ENCODE measurements at regions not wholly inside any gene's neighbourhood (a gene's known extent, or its start where the extent isn't known, plus 50 kb on each side); places are given as distances from the start of the nearest gene placed in this dataset.

- H3K4me1 Mint-ChIP-seq (ENCODE audit: low read depth) = no peaks in the 10 kb centered on the region
- H3K27ac Mint-ChIP-seq = no peak overlapping the region
- no peaks in the 10 kb centered on the region for H3K36me3 Mint-ChIP-seq
- H3K9me3 Mint-ChIP-seq (ENCODE audit: low read depth) = no peaks in the 10 kb centered on the region
- no peaks in the 10 kb centered on the region for H3K27me3 Mint-ChIP-seq
- no peak overlapping the region for H3K4me3 Mint-ChIP-seq
Observed at GRCh38 chr6:155582016-155582991, 126.7 kb upstream of the NOX3 start.

GRCh38 chr6:155580904-155581303 lies 125.3 kb upstream of the NOX3 start:
- no peak overlapping the region for H3K27ac Mint-ChIP-seq
- H3K4me3 Mint-ChIP-seq = no peak overlapping the region
- no peaks in the 10 kb centered on the region for H3K36me3 Mint-ChIP-seq
- no peaks in the 10 kb centered on the region for H3K9me3 Mint-ChIP-seq (ENCODE audit: low read depth)
- no peaks in the 10 kb centered on the region for H3K4me1 Mint-ChIP-seq (ENCODE audit: low read depth)
- H3K27me3 Mint-ChIP-seq = no peaks in the 10 kb centered on the region

DNA sequence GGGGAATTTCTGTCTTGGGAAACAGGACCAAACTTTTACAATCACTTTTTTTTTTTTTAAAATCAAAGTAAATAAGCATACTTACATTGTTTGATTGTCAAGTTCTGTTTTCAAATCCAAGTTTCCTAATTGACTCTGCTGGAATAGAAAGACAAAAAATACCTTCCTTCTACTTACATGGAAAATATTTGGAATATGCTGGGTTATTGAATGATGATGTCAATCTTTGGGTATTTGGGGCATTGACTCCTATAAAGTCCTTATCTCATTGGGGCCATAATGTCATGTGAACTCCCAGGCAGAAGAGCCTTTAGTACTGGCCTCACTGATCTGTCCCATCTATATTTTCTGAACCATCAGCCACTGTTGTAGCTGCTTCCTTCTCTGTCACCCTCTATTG lies 122.6 kb upstream of the NOX3 start:
- Mint-ChIP-seq H3K4me3 (no peak overlapping the region), H3K4me1 (ENCODE audit: low read depth) (no peaks in the 10 kb centered on the region), H3K36me3 (no peaks in the 10 kb centered on the region), H3K27ac (no peak overlapping the region), H3K9me3 (ENCODE audit: low read depth) (no peaks in the 10 kb centered on the region), H3K27me3 (peaks cover 4% of the 10 kb centered on the region)

DNA sequence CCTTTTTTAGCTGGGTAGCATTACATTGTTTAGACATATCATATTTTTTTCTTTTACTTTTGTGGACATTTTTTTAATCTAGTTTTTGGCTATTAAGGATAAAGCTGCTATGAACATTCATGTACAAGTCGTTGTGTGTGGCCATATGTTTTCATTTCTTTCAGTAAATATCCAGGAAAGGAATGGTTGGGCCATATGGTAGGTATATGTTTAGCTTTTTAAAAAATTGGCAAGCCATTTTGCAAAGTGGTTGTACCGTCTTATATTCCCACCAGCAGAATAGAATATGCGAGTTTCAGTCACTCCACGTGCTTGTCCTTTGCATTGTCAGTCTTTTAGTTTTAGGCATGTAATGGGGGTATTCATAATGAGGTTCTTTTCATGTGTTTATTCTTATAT lies 106.3 kb upstream of the NOX3 start:
- no peaks in the 10 kb centered on the region for H3K9me3 Mint-ChIP-seq (ENCODE audit: low read depth)
- no peak overlapping the region for H3K27ac Mint-ChIP-seq
- H3K4me1 Mint-ChIP-seq (ENCODE audit: low read depth) = no peaks in the 10 kb centered on the region
- H3K27me3 Mint-ChIP-seq = no peaks in the 10 kb centered on the region
- no peaks in the 10 kb centered on the region for H3K36me3 Mint-ChIP-seq
- no peak overlapping the region for H3K4me3 Mint-ChIP-seq

DNA sequence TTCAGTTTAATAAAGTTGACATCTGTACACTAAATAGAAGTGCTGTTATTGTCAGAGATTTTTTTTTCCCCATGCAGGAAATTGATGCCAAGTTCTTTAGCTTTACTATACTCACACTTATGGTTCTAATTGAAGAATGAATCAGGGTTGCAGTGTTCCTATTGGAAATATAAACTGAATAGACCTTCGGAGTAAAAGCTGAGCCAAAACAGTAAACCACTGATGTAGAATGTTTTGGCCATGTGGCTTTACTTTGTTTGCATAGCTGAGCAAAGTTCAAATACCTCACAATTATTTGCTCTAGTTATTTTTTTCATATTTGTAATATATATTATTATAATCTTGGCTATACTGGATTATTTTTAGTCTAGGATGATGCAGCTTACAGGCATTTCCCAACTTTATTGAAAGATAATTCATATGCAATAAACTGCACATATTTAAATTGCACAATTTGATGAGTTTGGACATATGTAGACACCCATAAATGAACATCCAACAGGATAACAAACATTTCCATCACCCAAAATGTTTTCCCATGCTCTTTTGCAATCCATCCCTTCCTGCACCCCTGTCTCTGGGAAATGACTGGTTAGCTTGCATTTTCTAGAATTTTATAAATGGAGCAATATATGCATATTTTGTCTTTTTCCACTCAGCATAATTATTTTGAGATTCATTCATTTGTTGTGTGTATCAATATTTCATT lies 105.8 kb upstream of the NOX3 start:
- Mint-ChIP-seq H3K36me3 (no peaks in the 10 kb centered on the region), H3K27ac (no peak overlapping the region), H3K4me3 (no peak overlapping the region), H3K27me3 (no peaks in the 10 kb centered on the region), H3K4me1 (ENCODE audit: low read depth) (no peaks in the 10 kb centered on the region), H3K9me3 (ENCODE audit: low read depth) (no peaks in the 10 kb centered on the region)

GRCh38 chr6:155549928-155550327 lies 94.3 kb upstream of the NOX3 start:
- H3K27me3 Mint-ChIP-seq = peaks cover 4% of the 10 kb centered on the region
- H3K36me3 Mint-ChIP-seq = no peaks in the 10 kb centered on the region
- no peaks in the 10 kb centered on the region for H3K9me3 Mint-ChIP-seq (ENCODE audit: low read depth)
- no peak overlapping the region for H3K4me3 Mint-ChIP-seq
- no peak overlapping the region for H3K27ac Mint-ChIP-seq
- no peaks in the 10 kb centered on the region for H3K4me1 Mint-ChIP-seq (ENCODE audit: low read depth)

- Mint-ChIP-seq H3K27me3 (peaks cover 2% of the 10 kb centered on the region), H3K4me1 (ENCODE audit: low read depth) (no peaks in the 10 kb centered on the region), H3K9me3 (ENCODE audit: low read depth) (no peaks in the 10 kb centered on the region), H3K27ac (no peak overlapping the region), H3K36me3 (no peaks in the 10 kb centered on the region), H3K4me3 (no peak overlapping the region)
Observed at GRCh38 chr6:155549028-155549798, 93.6 kb upstream of the NOX3 start.

- Mint-ChIP-seq H3K27me3 (peaks cover 2% of the 10 kb centered on the region), H3K27ac (no peak overlapping the region), H3K36me3 (no peaks in the 10 kb centered on the region), H3K4me3 (no peak overlapping the region), H3K4me1 (ENCODE audit: low read depth) (peaks cover 2% of the 10 kb centered on the region), H3K9me3 (ENCODE audit: low read depth) (no peaks in the 10 kb centered on the region)
Observed at GRCh38 chr6:155548576-155548975, 92.9 kb upstream of the NOX3 start.

- H3K4me3 Mint-ChIP-seq = no peak overlapping the region
- no peaks in the 10 kb centered on the region for H3K27me3 Mint-ChIP-seq
- no peaks in the 10 kb centered on the region for H3K36me3 Mint-ChIP-seq
- no peak overlapping the region for H3K27ac Mint-ChIP-seq
- peaks cover 7% of the 10 kb centered on the region for H3K4me1 Mint-ChIP-seq (ENCODE audit: low read depth)
- no peaks in the 10 kb centered on the region for H3K9me3 Mint-ChIP-seq (ENCODE audit: low read depth)
Observed at GRCh38 chr6:155544677-155545076, 89.0 kb upstream of the NOX3 start.

DNA sequence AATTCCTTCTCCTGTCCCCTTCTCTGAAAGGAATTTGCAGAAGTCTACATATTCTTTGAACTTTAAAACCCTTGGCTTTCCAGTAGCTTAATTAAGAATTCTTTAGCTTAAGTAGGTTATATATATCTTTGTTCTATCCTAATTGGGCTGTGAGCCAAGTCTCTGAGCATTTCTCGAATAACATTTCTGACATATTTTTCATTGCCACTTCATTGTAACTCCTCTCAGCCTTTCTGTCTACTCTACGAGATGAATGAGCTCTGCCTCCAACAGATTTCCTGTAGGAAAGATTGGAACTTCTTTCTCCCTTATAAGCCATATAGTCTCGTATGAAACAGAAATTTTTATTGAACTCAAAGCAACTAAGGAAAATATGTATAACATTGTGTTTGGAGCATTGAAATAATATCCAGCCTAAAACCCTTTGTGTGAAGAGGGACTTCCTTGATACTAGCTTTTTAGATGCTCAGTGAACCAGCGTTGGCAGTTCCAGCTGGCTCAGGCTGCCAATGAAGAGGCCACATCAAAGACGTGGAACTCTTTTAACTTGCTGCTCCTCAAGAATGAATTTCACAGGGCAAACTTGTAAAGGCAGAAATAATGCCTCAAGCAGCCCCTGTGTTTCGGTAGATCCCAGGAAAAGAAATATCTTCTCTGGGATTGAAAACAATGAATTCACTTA lies 87.7 kb upstream of the NOX3 start:
- peaks cover 7% of the 10 kb centered on the region for H3K4me1 Mint-ChIP-seq (ENCODE audit: low read depth)

GRCh38 chr6:155542036-155542435 lies 86.4 kb upstream of the NOX3 start:
- no peaks in the 10 kb centered on the region for H3K36me3 Mint-ChIP-seq
- H3K4me3 Mint-ChIP-seq = no peak overlapping the region
- no peaks in the 10 kb centered on the region for H3K27me3 Mint-ChIP-seq
- no peak overlapping the region for H3K27ac Mint-ChIP-seq
- H3K9me3 Mint-ChIP-seq (ENCODE audit: low read depth) = no peaks in the 10 kb centered on the region
- peaks cover 7% of the 10 kb centered on the region for H3K4me1 Mint-ChIP-seq (ENCODE audit: low read depth)

More for the DNA sequence above, 87.7 kb upstream of the NOX3 start:
- Mint-ChIP-seq H3K27ac (no peak overlapping the region), H3K9me3 (ENCODE audit: low read depth) (no peaks in the 10 kb centered on the region), H3K4me3 (no peak overlapping the region), H3K36me3 (no peaks in the 10 kb centered on the region), H3K27me3 (no peaks in the 10 kb centered on the region)

GRCh38 chr6:155538708-155539390 lies 83.2 kb upstream of the NOX3 start:
- Mint-ChIP-seq H3K4me3 (no peak overlapping the region), H3K27ac (no peak overlapping the region), H3K9me3 (ENCODE audit: low read depth) (peaks cover 6% of the 10 kb centered on the region), H3K27me3 (no peaks in the 10 kb centered on the region), H3K36me3 (no peaks in the 10 kb centered on the region), H3K4me1 (ENCODE audit: low read depth) (peaks cover 7% of the 10 kb centered on the region)

DNA sequence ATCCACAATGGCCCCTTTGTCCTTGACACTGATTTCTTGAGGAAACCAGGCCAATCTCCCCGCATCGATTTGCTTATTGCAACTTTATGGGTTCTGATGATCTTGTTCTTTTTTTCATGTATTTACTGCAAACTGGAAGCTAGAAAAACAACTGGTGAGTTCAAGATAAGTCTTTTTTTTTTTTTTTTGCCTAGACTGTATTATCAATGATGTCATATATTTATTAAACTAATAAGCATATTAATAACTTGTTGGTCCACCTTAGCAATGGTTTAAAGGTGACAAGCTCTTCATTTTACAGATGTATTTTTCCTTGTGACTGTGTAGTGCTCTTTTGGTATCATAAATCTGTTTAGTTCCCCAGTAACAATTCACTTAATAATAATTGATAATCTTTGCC lies 79.0 kb upstream of the NOX3 start:
- Mint-ChIP-seq H3K27me3 (no peaks in the 10 kb centered on the region), H3K36me3 (no peaks in the 10 kb centered on the region), H3K4me1 (ENCODE audit: low read depth) (no peaks in the 10 kb centered on the region), H3K27ac (no peak overlapping the region), H3K9me3 (ENCODE audit: low read depth) (peaks cover 6% of the 10 kb centered on the region), H3K4me3 (no peak overlapping the region)

DNA sequence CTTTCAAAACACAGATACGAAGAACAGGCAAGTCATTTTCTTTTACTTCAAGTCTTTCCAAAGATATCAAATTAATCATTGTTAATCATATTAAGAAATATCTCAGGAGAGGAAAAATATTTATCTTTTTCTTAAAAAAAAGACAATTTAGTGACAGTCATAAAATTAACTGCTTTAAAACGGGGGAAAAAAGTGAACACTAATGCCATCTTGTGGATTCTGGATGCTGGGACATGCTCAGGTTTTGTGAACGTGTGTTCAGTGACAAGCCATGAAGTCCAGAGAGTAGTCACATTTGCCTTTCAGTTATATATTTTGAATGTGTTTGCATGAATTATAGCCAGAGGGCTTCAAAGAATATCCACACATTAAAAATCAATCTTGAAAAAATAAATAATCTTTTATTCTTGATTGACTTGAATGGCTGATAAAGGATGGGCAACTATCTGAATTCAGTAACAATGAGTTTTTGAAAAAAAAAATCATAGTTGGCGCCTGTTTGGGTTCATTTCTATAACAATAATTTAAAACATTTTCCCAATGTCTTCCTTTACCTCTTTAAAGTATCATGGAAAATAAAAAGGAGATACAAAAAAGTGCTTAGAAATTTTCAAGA lies 74.7 kb upstream of the NOX3 start:
- peaks cover 8% of the 10 kb centered on the region for H3K4me1 Mint-ChIP-seq (ENCODE audit: low read depth)
- no peak overlapping the region for H3K4me3 Mint-ChIP-seq
- H3K27me3 Mint-ChIP-seq = no peaks in the 10 kb centered on the region
- no peaks in the 10 kb centered on the region for H3K36me3 Mint-ChIP-seq
- peaks cover 1% of the 10 kb centered on the region for H3K9me3 Mint-ChIP-seq (ENCODE audit: low read depth)
- H3K27ac Mint-ChIP-seq = no peak overlapping the region

Data from activated naive CD8-positive, alpha-beta T cell (primary cell).